HepG2 (cell line): ENCODE measurements at regions not wholly inside any gene's neighbourhood (a gene's known extent, or its start where the extent isn't known, plus 50 kb on each side); places are given as distances from the start of the nearest gene placed in this dataset.

ENCODE experiments used
- EEA1 ChIP-seq: sonication (generic); formaldehyde crosslinking; IDR thresholded peaks from 2 replicates; pipeline ENCODE4 v1.5.1; 2020; ENCODE audit warnings: mild to moderate bottlenecking, missing genetic modification reagents, borderline replicate concordance
- HOXD1 ChIP-seq: sonication (generic); formaldehyde crosslinking; IDR thresholded peaks from 2 replicates; pipeline ENCODE4 v1.5.0; 2020; ENCODE audit warnings: missing genetic modification reagents
- MEIS2 ChIP-seq: sonication (generic); formaldehyde crosslinking; IDR thresholded peaks from 2 replicates; pipeline ENCODE4 v1.9.0; 2021; ENCODE audit warnings: mild to moderate bottlenecking, missing genetic modification reagents
- MXD4 ChIP-seq: IDR thresholded peaks from 2 replicates; pipeline ENCODE4 v1.6.1; 2016; ENCODE audit warnings: mild to moderate bottlenecking, missing biosample characterization, missing genetic modification reagents
- PRPF4 ChIP-seq: fragments of 200-400 bp; formaldehyde crosslinking; IDR thresholded peaks from 2 replicates; pipeline ENCODE4 v1.6.1; 2016; ENCODE audit warnings: low read length, low read depth; ENCODE audit not compliant: poor library complexity, severe bottlenecking
- SIN3A ChIP-seq: IDR thresholded peaks from 2 replicates; pipeline ENCODE4 v1.6.1; 2011; ENCODE audit warnings: low read depth, mild to moderate bottlenecking, control low read depth, low read length, borderline replicate concordance
- SSRP1 ChIP-seq: IDR thresholded peaks from 2 replicates; pipeline ENCODE4 v1.6.1; 2016; ENCODE audit warnings: control low read depth
- ZNF264 ChIP-seq: sonication (generic); formaldehyde crosslinking; IDR thresholded peaks from 2 replicates; pipeline ENCODE4 v1.4.0; 2020; ENCODE audit warnings: missing genetic modification reagents
- ZNF501 ChIP-seq: sonication (generic); formaldehyde crosslinking; IDR thresholded peaks from 2 replicates; pipeline ENCODE4 v1.5.1; 2020; ENCODE audit warnings: mild to moderate bottlenecking, moderate library complexity, missing genetic modification reagents
- ZNF557 ChIP-seq: sonication (generic); formaldehyde crosslinking; IDR thresholded peaks from 2 replicates; pipeline ENCODE4 v1.4.0; 2020; ENCODE audit warnings: missing genetic modification reagents
- ZNF629 ChIP-seq: sonication (generic); formaldehyde crosslinking; conservative IDR thresholded peaks from 2 replicates; pipeline ENCODE4 v1.5.0; 2020; ENCODE audit warnings: missing genetic modification reagents
- ZNF772 ChIP-seq: sonication (generic); formaldehyde crosslinking; IDR thresholded peaks from 2 replicates; pipeline ENCODE4 v1.5.0; 2020; ENCODE audit warnings: mild to moderate bottlenecking, missing genetic modification reagents
- ZNF790 ChIP-seq: sonication (generic); formaldehyde crosslinking; IDR thresholded peaks from 2 replicates; pipeline ENCODE4 v1.8.0; 2022; ENCODE audit warnings: missing genetic modification reagents, mild to moderate bottlenecking, borderline replicate concordance
- TF ChIP-seq, protein P1 (sequence below): sonication (generic); IDR thresholded peaks from 2 replicates; pipeline ENCODE4 v1.6.1; 2016; ENCODE audit warnings: low read depth, borderline replicate concordance
- TF ChIP-seq, protein P2 (sequence below): sonication (generic); formaldehyde crosslinking; IDR thresholded peaks from 2 replicates; pipeline ENCODE4 v1.5.0; 2020; ENCODE audit warnings: mild to moderate bottlenecking, missing genetic modification reagents, borderline replicate concordance
- TF ChIP-seq, protein P3 (sequence below): sonication (generic); formaldehyde crosslinking; IDR thresholded peaks from 2 replicates; pipeline ENCODE4 v1.4.0; 2020; ENCODE audit warnings: missing genetic modification reagents

DNA sequence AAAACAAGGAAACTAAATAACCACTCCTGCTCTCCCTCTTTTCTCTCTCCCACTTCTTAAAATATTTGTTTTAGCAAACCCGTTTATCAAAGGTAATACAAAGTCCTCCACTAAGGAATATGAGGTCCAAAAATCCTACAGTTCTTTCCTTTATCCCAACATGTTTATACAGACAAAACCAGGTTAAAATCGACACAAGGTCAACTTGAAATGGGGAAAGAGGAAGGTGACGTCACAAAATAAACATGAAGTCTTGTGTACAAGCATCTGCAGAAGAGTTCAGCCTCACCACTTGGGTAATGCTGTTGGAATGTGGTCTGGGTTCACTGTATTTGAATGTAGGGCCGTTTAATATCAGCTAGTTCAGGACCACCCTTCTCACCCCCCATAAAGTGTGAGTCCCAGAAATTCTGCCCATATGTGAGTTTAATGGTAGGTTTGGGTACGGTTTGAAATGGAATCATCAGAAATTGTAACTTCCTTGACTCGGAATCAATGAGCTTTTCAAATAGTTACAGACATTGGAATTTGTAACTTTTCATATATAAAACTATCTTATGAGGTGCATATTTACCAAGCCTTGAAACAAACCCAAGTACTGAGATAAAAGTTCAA is 120.0 kb upstream of the SLC38A2 start (continued):
- no peak for TF ChIP-seq PRPF4
- TF ChIP-seq ZNF629 = peak; percentile 39; the same call in 1 of the 2 replicates
- TF ChIP-seq ZNF790 (CRISPR knock-in tag) = no peak
- no peak for TF ChIP-seq ZNF501 (CRISPR knock-in tag)
- no peak for TF ChIP-seq EEA1 (CRISPR knock-in tag)
- 0 out of 2 replicates have a peak, but pooled peaks have one; percentile 33 for TF ChIP-seq SIN3A
- TF ChIP-seq, protein P1, sequence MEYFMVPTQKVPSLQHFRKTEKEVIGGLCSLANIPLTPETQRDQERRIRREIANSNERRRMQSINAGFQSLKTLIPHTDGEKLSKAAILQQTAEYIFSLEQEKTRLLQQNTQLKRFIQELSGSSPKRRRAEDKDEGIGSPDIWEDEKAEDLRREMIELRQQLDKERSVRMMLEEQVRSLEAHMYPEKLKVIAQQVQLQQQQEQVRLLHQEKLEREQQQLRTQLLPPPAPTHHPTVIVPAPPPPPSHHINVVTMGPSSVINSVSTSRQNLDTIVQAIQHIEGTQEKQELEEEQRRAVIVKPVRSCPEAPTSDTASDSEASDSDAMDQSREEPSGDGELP = peak; percentile 67
- TF ChIP-seq MEIS2 (CRISPR knock-in tag) = peak; percentile 34; the same call in 1 of the 2 replicates
- TF ChIP-seq, protein P2, sequence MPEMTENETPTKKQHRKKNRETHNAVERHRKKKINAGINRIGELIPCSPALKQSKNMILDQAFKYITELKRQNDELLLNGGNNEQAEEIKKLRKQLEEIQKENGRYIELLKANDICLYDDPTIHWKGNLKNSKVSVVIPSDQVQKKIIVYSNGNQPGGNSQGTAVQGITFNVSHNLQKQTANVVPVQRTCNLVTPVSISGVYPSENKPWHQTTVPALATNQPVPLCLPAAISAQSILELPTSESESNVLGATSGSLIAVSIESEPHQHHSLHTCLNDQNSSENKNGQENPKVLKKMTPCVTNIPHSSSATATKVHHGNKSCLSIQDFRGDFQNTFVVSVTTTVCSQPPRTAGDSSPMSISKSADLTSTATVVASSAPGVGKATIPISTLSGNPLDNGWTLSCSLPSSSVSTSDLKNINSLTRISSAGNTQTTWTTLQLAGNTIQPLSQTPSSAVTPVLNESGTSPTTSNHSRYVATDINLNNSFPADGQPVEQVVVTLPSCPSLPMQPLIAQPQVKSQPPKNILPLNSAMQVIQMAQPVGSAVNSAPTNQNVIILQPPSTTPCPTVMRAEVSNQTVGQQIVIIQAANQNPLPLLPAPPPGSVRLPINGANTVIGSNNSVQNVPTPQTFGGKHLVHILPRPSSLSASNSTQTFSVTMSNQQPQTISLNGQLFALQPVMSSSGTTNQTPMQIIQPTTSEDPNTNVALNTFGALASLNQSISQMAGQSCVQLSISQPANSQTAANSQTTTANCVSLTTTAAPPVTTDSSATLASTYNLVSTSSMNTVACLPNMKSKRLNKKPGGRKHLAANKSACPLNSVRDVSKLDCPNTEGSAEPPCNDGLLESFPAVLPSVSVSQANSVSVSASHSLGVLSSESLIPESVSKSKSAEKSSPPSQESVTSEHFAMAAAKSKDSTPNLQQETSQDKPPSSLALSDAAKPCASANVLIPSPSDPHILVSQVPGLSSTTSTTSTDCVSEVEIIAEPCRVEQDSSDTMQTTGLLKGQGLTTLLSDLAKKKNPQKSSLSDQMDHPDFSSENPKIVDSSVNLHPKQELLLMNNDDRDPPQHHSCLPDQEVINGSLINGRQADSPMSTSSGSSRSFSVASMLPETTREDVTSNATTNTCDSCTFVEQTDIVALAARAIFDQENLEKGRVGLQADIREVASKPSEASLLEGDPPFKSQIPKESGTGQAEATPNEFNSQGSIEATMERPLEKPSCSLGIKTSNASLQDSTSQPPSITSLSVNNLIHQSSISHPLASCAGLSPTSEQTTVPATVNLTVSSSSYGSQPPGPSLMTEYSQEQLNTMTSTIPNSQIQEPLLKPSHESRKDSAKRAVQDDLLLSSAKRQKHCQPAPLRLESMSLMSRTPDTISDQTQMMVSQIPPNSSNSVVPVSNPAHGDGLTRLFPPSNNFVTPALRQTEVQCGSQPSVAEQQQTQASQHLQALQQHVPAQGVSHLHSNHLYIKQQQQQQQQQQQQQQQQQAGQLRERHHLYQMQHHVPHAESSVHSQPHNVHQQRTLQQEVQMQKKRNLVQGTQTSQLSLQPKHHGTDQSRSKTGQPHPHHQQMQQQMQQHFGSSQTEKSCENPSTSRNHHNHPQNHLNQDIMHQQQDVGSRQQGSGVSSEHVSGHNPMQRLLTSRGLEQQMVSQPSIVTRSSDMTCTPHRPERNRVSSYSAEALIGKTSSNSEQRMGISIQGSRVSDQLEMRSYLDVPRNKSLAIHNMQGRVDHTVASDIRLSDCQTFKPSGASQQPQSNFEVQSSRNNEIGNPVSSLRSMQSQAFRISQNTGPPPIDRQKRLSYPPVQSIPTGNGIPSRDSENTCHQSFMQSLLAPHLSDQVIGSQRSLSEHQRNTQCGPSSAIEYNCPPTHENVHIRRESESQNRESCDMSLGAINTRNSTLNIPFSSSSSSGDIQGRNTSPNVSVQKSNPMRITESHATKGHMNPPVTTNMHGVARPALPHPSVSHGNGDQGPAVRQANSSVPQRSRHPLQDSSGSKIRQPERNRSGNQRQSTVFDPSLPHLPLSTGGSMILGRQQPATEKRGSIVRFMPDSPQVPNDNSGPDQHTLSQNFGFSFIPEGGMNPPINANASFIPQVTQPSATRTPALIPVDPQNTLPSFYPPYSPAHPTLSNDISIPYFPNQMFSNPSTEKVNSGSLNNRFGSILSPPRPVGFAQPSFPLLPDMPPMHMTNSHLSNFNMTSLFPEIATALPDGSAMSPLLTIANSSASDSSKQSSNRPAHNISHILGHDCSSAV (CRISPR knock-in tag) = no peak
- TF ChIP-seq ZNF264 = peak; percentile 71; the same call in 1 of the 2 replicates
- no peak for TF ChIP-seq ZNF772 (CRISPR knock-in tag)
- TF ChIP-seq, protein P3, sequence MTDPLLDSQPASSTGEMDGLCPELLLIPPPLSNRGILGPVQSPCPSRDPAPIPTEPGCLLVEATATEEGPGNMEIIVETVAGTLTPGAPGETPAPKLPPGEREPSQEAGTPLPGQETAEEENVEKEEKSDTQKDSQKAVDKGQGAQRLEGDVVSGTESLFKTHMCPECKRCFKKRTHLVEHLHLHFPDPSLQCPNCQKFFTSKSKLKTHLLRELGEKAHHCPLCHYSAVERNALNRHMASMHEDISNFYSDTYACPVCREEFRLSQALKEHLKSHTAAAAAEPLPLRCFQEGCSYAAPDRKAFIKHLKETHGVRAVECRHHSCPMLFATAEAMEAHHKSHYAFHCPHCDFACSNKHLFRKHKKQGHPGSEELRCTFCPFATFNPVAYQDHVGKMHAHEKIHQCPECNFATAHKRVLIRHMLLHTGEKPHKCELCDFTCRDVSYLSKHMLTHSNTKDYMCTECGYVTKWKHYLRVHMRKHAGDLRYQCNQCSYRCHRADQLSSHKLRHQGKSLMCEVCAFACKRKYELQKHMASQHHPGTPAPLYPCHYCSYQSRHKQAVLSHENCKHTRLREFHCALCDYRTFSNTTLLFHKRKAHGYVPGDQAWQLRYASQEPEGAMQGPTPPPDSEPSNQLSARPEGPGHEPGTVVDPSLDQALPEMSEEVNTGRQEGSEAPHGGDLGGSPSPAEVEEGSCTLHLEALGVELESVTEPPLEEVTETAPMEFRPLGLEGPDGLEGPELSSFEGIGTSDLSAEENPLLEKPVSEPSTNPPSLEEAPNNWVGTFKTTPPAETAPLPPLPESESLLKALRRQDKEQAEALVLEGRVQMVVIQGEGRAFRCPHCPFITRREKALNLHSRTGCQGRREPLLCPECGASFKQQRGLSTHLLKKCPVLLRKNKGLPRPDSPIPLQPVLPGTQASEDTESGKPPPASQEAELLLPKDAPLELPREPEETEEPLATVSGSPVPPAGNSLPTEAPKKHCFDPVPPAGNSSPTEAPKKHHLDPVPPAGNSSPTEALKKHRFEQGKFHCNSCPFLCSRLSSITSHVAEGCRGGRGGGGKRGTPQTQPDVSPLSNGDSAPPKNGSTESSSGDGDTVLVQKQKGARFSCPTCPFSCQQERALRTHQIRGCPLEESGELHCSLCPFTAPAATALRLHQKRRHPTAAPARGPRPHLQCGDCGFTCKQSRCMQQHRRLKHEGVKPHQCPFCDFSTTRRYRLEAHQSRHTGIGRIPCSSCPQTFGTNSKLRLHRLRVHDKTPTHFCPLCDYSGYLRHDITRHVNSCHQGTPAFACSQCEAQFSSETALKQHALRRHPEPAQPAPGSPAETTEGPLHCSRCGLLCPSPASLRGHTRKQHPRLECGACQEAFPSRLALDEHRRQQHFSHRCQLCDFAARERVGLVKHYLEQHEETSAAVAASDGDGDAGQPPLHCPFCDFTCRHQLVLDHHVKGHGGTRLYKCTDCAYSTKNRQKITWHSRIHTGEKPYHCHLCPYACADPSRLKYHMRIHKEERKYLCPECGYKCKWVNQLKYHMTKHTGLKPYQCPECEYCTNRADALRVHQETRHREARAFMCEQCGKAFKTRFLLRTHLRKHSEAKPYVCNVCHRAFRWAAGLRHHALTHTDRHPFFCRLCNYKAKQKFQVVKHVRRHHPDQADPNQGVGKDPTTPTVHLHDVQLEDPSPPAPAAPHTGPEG (CRISPR knock-in tag) = no peak
- TF ChIP-seq HOXD1 (CRISPR knock-in tag) = peak; percentile 92
- TF ChIP-seq ZNF557 = no peak
- no peak for TF ChIP-seq MXD4 (CRISPR knock-in tag)
- peak; percentile 44; the same call in 1 of the 2 replicates for TF ChIP-seq SSRP1 (CRISPR knock-in tag)
